Neural progenitor cell (in vitro differentiated cells): ENCODE measurements at regions not wholly inside any gene's neighbourhood (a gene's known extent, or its start where the extent isn't known, plus 50 kb on each side); places are given as distances from the start of the nearest gene placed in this dataset.

Experiments
- DNase-seq: peaks from one replicate; pipeline ENCODE4 v3.0.0-alpha.2; 2016; ENCODE audit warnings: low spot score
- H2AFZ ChIP-seq: fragments of 200-600 bp; sonication (generic); replicated peaks from 2 replicates; pipeline ENCODE4 v1.6.1; 2016; ENCODE audit warnings: antibody characterized with exemption
- H3F3A ChIP-seq: fragments of 200-600 bp; sonication (generic); 2 replicates; pipeline ENCODE4 v1.6.1; 2016; ENCODE audit warnings: antibody characterized with exemption, low read depth
- H3K27ac ChIP-seq: fragments of 200-600 bp; sonication (generic); 2 replicates; pipeline ENCODE4 v1.5.1; 2016; ENCODE audit warnings: mild to moderate bottlenecking
- H3K27me3 ChIP-seq: fragments of 200-600 bp; sonication (generic); 2 replicates; pipeline ENCODE4 v1.6.1; 2016; ENCODE audit warnings: mild to moderate bottlenecking, moderate library complexity
- H3K36me3 ChIP-seq: fragments of 200-600 bp; sonication (generic); 2 replicates; pipeline ENCODE4 v1.5.1; 2016
- H3K4me1 ChIP-seq: fragments of 200-600 bp; sonication (generic); 2 replicates; pipeline ENCODE4 v1.6.1; 2016; ENCODE audit warnings: mixed run types
- H3K4me2 ChIP-seq: fragments of 200-600 bp; sonication (generic); 2 replicates; pipeline ENCODE4 v1.6.1; 2016
- H3K4me3 ChIP-seq: fragments of 200-600 bp; sonication (generic); 2 replicates; pipeline ENCODE4 v1.5.1; 2016
- H3K79me2 ChIP-seq: fragments of 200-600 bp; sonication (generic); 2 replicates; pipeline ENCODE4 v1.6.1; 2016; ENCODE audit warnings: low read depth
- H3K9ac ChIP-seq: fragments of 200-600 bp; sonication (generic); 2 replicates; pipeline ENCODE4 v1.6.1; 2016
- H3K9me3 ChIP-seq: fragments of 200-600 bp; sonication (generic); 2 replicates; pipeline ENCODE4 v1.5.1; 2016; ENCODE audit warnings: low read depth
- H4K20me1 ChIP-seq: fragments of 200-600 bp; sonication (generic); 2 replicates; pipeline ENCODE4 v1.6.1; 2016; ENCODE audit warnings: low read depth
- H3K27ac Mint-ChIP-seq: 3 replicates; pipeline ENCODE4 v1.8.0; 2021; ENCODE audit warnings: mixed read lengths
- H3K27me3 Mint-ChIP-seq: 2 replicates; pipeline ENCODE4 v1.8.0; 2022; ENCODE audit warnings: low read depth, mild to moderate bottlenecking, inconsistent platforms, moderate library complexity, mixed read lengths; ENCODE audit not compliant: insufficient read depth
- H3K36me3 Mint-ChIP-seq: 3 replicates; pipeline ENCODE4 v1.8.0; 2021; ENCODE audit warnings: mixed read lengths
- H3K4me1 Mint-ChIP-seq: 3 replicates; pipeline ENCODE4 v1.8.0; 2021; ENCODE audit warnings: mixed read lengths
- H3K4me3 Mint-ChIP-seq: 3 replicates; pipeline ENCODE4 v1.8.0; 2021; ENCODE audit warnings: mild to moderate bottlenecking, moderate library complexity, mixed read lengths
- H3K9me3 Mint-ChIP-seq: 3 replicates; pipeline ENCODE4 v1.8.0; 2020; ENCODE audit warnings: mixed read lengths
- CTCF ChIP-seq: fragments of 200-600 bp; sonication (generic); IDR thresholded peaks from 2 replicates; pipeline ENCODE4 v1.5.1; 2017; ENCODE audit warnings: antibody characterized with exemption, mild to moderate bottlenecking
- EZH2 ChIP-seq: fragments of 200-600 bp; sonication (generic); IDR thresholded peaks from 2 replicates; pipeline ENCODE4 v1.6.1; 2017; ENCODE audit warnings: antibody characterized with exemption, mild to moderate bottlenecking, moderate library complexity
- EZH2phosphoT487 ChIP-seq: fragments of 200-600 bp; sonication (generic); IDR thresholded peaks from 2 replicates; pipeline ENCODE4 v1.6.1; 2017; ENCODE audit warnings: antibody characterized with exemption

GRCh38 chr20:6953611-6954010 lies 186.1 kb downstream of the BMP2 start:
- Histone ChIP-seq H3K4me2 (no peak overlapping the region), H3K9me3 (no peaks in the 10 kb centered on the region), H3K4me1 (no peaks in the 10 kb centered on the region), H3K27me3 (no peaks in the 10 kb centered on the region), H3K27ac (no peak overlapping the region), H3K36me3 (no peaks in the 10 kb centered on the region), H3F3A (no peaks in the 10 kb centered on the region), H3K4me3 (no peak overlapping the region), H3K9ac (no peak overlapping the region), H2AFZ (no peak overlapping the region), H3K79me2 (no peaks in the 10 kb centered on the region), H4K20me1 (no peaks in the 10 kb centered on the region)
- TF ChIP-seq EZH2phosphoT487 (no peak), CTCF (no peak)
- Mint-ChIP-seq H3K4me1 (peaks cover 2% of the 10 kb centered on the region), H3K36me3 (no peaks in the 10 kb centered on the region), H3K27me3 (no peaks in the 10 kb centered on the region), H3K4me3 (no peak overlapping the region), H3K9me3 (peaks cover 6% of the 10 kb centered on the region), H3K27ac (no peak overlapping the region)
- no peak for DNase-seq

- no peak overlapping the region for H2AFZ ChIP-seq
- H3K9me3 Mint-ChIP-seq = peaks cover 6% of the 10 kb centered on the region
- H3K4me1 ChIP-seq = no peaks in the 10 kb centered on the region
Measured at GRCh38 chr20:6954219-6954618, 186.7 kb downstream of the BMP2 start.

DNA sequence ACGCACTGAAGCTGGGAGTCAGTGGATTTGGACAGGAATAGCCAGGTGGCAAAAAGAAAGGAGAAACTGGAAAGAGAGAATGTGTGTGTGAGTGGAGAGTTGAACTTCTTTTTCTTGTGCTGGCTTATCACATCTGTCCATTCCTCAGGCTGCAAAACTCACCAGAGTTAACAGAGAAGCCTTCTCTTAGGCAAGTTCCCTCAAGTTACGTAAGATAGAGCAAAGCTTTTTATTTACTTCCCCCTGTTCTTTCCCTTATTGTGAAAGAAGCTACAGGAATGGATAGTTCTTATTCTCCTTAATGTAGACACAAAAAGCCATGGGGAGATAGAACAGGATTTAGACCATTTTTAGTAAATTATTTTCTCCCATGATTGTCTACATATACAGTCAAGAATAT lies 188.6 kb downstream of the BMP2 start:
- H3K36me3 Mint-ChIP-seq = no peaks in the 10 kb centered on the region
- Histone ChIP-seq H3K4me1 (no peaks in the 10 kb centered on the region), H3K9me3 (no peaks in the 10 kb centered on the region), H3K4me3 (no peak overlapping the region), H3K79me2 (no peaks in the 10 kb centered on the region), H3K4me2 (no peak overlapping the region), H2AFZ (peak overlapping the region; percentile 85), H3K27me3 (no peaks in the 10 kb centered on the region), H3F3A (no peaks in the 10 kb centered on the region), H4K20me1 (no peaks in the 10 kb centered on the region), H3K9ac (no peak overlapping the region), H3K36me3 (no peaks in the 10 kb centered on the region), H3K27ac (no peak overlapping the region)
- no peak overlapping the region for H3K4me3 Mint-ChIP-seq
- no peak for DNase-seq
- H3K27ac Mint-ChIP-seq = no peak overlapping the region
- peaks cover 3% of the 10 kb centered on the region for H3K27me3 Mint-ChIP-seq
- H3K4me1 Mint-ChIP-seq = peaks cover 2% of the 10 kb centered on the region
- TF ChIP-seq EZH2phosphoT487 = no peak
- no peak for TF ChIP-seq EZH2
- no peak for TF ChIP-seq CTCF
- H3K9me3 Mint-ChIP-seq = peaks cover 6% of the 10 kb centered on the region

More at GRCh38 chr20:6954219-6954618, 186.7 kb downstream of the BMP2 start:
- Histone ChIP-seq H3K79me2 (no peaks in the 10 kb centered on the region), H3K9me3 (no peaks in the 10 kb centered on the region), H3K27me3 (no peaks in the 10 kb centered on the region), H3K27ac (no peak overlapping the region), H3K4me3 (no peak overlapping the region), H3K9ac (no peak overlapping the region), H3K4me2 (no peak overlapping the region), H3F3A (no peaks in the 10 kb centered on the region), H3K36me3 (no peaks in the 10 kb centered on the region), H4K20me1 (no peaks in the 10 kb centered on the region)
- H3K4me1 Mint-ChIP-seq = peaks cover 2% of the 10 kb centered on the region
- TF ChIP-seq EZH2 = no peak
- TF ChIP-seq CTCF = no peak
- TF ChIP-seq EZH2phosphoT487 = no peak
- no peak for DNase-seq
- no peak overlapping the region for H3K4me3 Mint-ChIP-seq
- H3K27ac Mint-ChIP-seq = no peak overlapping the region
- peaks cover 2% of the 10 kb centered on the region for H3K27me3 Mint-ChIP-seq
- no peaks in the 10 kb centered on the region for H3K36me3 Mint-ChIP-seq

GRCh38 chr20:6956574-6956973 lies 189.1 kb downstream of the BMP2 start:
- no peak for TF ChIP-seq EZH2phosphoT487
- no peak for TF ChIP-seq EZH2
- TF ChIP-seq CTCF = no peak
- peaks cover 6% of the 10 kb centered on the region for H3K9me3 Mint-ChIP-seq
- H3K9me3 ChIP-seq = no peaks in the 10 kb centered on the region
- no peaks in the 10 kb centered on the region for H3K36me3 Mint-ChIP-seq
- H3K4me3 Mint-ChIP-seq = no peak overlapping the region
- no peaks in the 10 kb centered on the region for H3F3A ChIP-seq
- H3K27me3 Mint-ChIP-seq = peaks cover 3% of the 10 kb centered on the region
- H3K4me1 ChIP-seq = no peaks in the 10 kb centered on the region
- H4K20me1 ChIP-seq = no peaks in the 10 kb centered on the region
- H3K4me3 ChIP-seq = no peak overlapping the region
- H3K79me2 ChIP-seq = no peaks in the 10 kb centered on the region
- H3K4me2 ChIP-seq = no peak overlapping the region
- no peak for DNase-seq
- H3K9ac ChIP-seq = no peak overlapping the region
- no peak overlapping the region for H3K27ac ChIP-seq
- no peaks in the 10 kb centered on the region for H3K36me3 ChIP-seq
- peaks cover 2% of the 10 kb centered on the region for H3K4me1 Mint-ChIP-seq
- no peaks in the 10 kb centered on the region for H3K27me3 ChIP-seq
- no peak overlapping the region for H3K27ac Mint-ChIP-seq
- no peak overlapping the region for H2AFZ ChIP-seq
